ENCODE measurements at regions not wholly inside any gene's neighbourhood (a gene's known extent, or its start where the extent isn't known, plus 50 kb on each side); places are given as distances from the start of the nearest gene placed in this dataset.

- ChIA-PET CTCF (ENCODE audit: low intra/inter-chr PET ratio) (no interaction called here), POLR2A (no interaction called here)
- BruUV-seq (replicated peaks) = no TSS peak
- intact Hi-C loops (cut with micrococcal nuclease) = no loop called here
- H4K20me1 ChIP-seq (replicated peaks; ENCODE audit: control insufficient read depth, insufficient read depth, low read length) = no peaks in the 10 kb centered on the region
- H3K27ac ChIP-seq (ENCODE audit: extremely low read depth, low read depth, low read length) = no peak overlapping the region
- no peak overlapping the region for H3K9ac ChIP-seq (ENCODE audit: insufficient read depth in 1 of 2, low read depth in 2 of 2, low read length in 2 of 2)
- H3K36me3 ChIP-seq (ENCODE audit: control insufficient read depth, insufficient read depth, low read length) = no peaks in the 10 kb centered on the region
- no peak overlapping the region for H3K4me3 ChIP-seq
- H3K79me2 ChIP-seq (ENCODE audit: control insufficient read depth, insufficient read depth, low read length) = no peaks in the 10 kb centered on the region
- no peaks in the 10 kb centered on the region for H3K9me3 ChIP-seq (replicated peaks; ENCODE audit: control insufficient read depth, insufficient read depth, low read depth, low read length)
- H2AFZ ChIP-seq (ENCODE audit: low read depth, low read length) = no peak overlapping the region
- no peaks in the 10 kb centered on the region for H3K4me1 ChIP-seq (replicated peaks in 1 of 2; ENCODE audit: control insufficient read depth in 2 of 2, insufficient read depth in 2 of 2, low read length in 2 of 2)
- TF ChIP-seq ERF (CRISPR knock-in tag; IDR thresholded peaks at IDR 0.05) = no peak
- no peak for TF ChIP-seq ZNF75A (CRISPR knock-in tag; IDR thresholded peaks at IDR 0.05)
- TF ChIP-seq XRCC5 (IDR thresholded peaks at IDR 0.05; ENCODE audit: low read depth, low read length) = no peak
- no peak for TF ChIP-seq ZZZ3 (IDR thresholded peaks at IDR 0.05)
- no peak for TF ChIP-seq HMBOX1 (IDR thresholded peaks at IDR 0.05)
- no peaks in the 10 kb centered on the region for H3K9me1 ChIP-seq (ENCODE audit: control insufficient read depth, insufficient read depth, low read length)
- H3K4me2 ChIP-seq (ENCODE audit: insufficient read depth, low read length) = no peak overlapping the region
- ATAC-seq (no peak), FAIRE-seq (no peak), DNase-seq (ENCODE audit: extremely low read depth in 1 of 4, low spot score in 3 of 4) (no peak)
- in situ Hi-C loops (cut with MboI) = no loop called here
- H3K27me3 ChIP-seq (ENCODE audit: control insufficient read depth in 2 of 2, insufficient read depth in 2 of 2, low read length in 2 of 2) = no peaks in the 10 kb centered on the region
These were observed 229.3 kb downstream of the NSUN3 start for GRCh38 chr3:94292151-94292550.

GRCh38 chr3:94293793-94294195 is 230.9 kb downstream of the NSUN3 start:
- no peak for DNase-seq (ENCODE audit: extremely low read depth in 1 of 4, low spot score in 3 of 4)
- BruUV-seq (replicated peaks) = no TSS peak
- no peak overlapping the region for H3K4me2 ChIP-seq (ENCODE audit: insufficient read depth, low read length)
- H3K27me3 ChIP-seq (ENCODE audit: control insufficient read depth in 2 of 2, insufficient read depth in 2 of 2, low read length in 2 of 2) = no peaks in the 10 kb centered on the region
- no peak overlapping the region for H3K27ac ChIP-seq (ENCODE audit: extremely low read depth, low read depth, low read length)
- H3K4me3 ChIP-seq = no peak overlapping the region
- in situ Hi-C loops (cut with MboI) = no loop called here
- POLR2A ChIA-PET = no interaction called here
- CTCF ChIA-PET (ENCODE audit: low intra/inter-chr PET ratio) = no interaction called here
- H3K79me2 ChIP-seq (ENCODE audit: control insufficient read depth, insufficient read depth, low read length) = no peaks in the 10 kb centered on the region
- FAIRE-seq = no peak
- no peak overlapping the region for H2AFZ ChIP-seq (ENCODE audit: low read depth, low read length)
- no peaks in the 10 kb centered on the region for H3K4me1 ChIP-seq (replicated peaks in 1 of 2; ENCODE audit: control insufficient read depth in 2 of 2, insufficient read depth in 2 of 2, low read length in 2 of 2)
- H3K9me1 ChIP-seq (ENCODE audit: control insufficient read depth, insufficient read depth, low read length) = no peaks in the 10 kb centered on the region
- no peaks in the 10 kb centered on the region for H3K36me3 ChIP-seq (ENCODE audit: control insufficient read depth, insufficient read depth, low read length)
- H3K9me3 ChIP-seq (replicated peaks; ENCODE audit: control insufficient read depth, insufficient read depth, low read depth, low read length) = no peaks in the 10 kb centered on the region
- no peak overlapping the region for H3K9ac ChIP-seq (ENCODE audit: insufficient read depth in 1 of 2, low read depth in 2 of 2, low read length in 2 of 2)
- no peak for ATAC-seq
- no peaks in the 10 kb centered on the region for H4K20me1 ChIP-seq (replicated peaks; ENCODE audit: control insufficient read depth, insufficient read depth, low read length)
- intact Hi-C loops (cut with micrococcal nuclease) = no loop called here
- TF ChIP-seq SIN3A (IDR thresholded peaks at IDR 0.05; ENCODE audit: borderline replicate concordance in 2 of 2, control insufficient read depth in 1 of 2, low read depth in 2 of 2, low read length in 2 of 2) (no peak), CHD2 (IDR thresholded peaks at IDR 0.05; ENCODE audit: low read depth, low read length) (no peak), RBM34 (IDR thresholded peaks at IDR 0.05; ENCODE audit: borderline replicate concordance, insufficient read depth, low read length) (no peak), POLR2G (IDR thresholded peaks at IDR 0.05; ENCODE audit: low read depth, low read length) (no peak), HIVEP1 (CRISPR knock-in tag; IDR thresholded peaks at IDR 0.05) (no peak), ZNF668 (CRISPR knock-in tag; IDR thresholded peaks at IDR 0.05) (no peak), TGIF2 (CRISPR knock-in tag; IDR thresholded peaks at IDR 0.05) (no peak), SP2 (IDR thresholded peaks at IDR 0.05; ENCODE audit: extremely low read depth, low read depth, low read length, poor library complexity, severe bottlenecking) (no peak), MYBL2 (IDR thresholded peaks at IDR 0.05; ENCODE audit: low read depth) (no peak), MYBL2 (CRISPR knock-in tag; IDR thresholded peaks at IDR 0.05; ENCODE audit: borderline replicate concordance) (no peak), ZNF639 (CRISPR knock-in tag; conservative IDR thresholded peaks at IDR 0.05 in 1 of 2, IDR thresholded peaks at IDR 0.05 in 1 of 2) (no peak), FIP1L1 (IDR thresholded peaks at IDR 0.05; ENCODE audit: low read depth, low read length, poor library complexity, severe bottlenecking) (no peak)

Data from K562 (cell line).